ENCODE measurements at regions not wholly inside any gene's neighbourhood (a gene's known extent, or its start where the extent isn't known, plus 50 kb on each side); places are given as distances from the start of the nearest gene placed in this dataset.
"Not testable (repeated sequence)": the region's sequence is repeated elsewhere in the genome, so short reads cannot be mapped to it uniquely, and the experiment has no call there.

DNA sequence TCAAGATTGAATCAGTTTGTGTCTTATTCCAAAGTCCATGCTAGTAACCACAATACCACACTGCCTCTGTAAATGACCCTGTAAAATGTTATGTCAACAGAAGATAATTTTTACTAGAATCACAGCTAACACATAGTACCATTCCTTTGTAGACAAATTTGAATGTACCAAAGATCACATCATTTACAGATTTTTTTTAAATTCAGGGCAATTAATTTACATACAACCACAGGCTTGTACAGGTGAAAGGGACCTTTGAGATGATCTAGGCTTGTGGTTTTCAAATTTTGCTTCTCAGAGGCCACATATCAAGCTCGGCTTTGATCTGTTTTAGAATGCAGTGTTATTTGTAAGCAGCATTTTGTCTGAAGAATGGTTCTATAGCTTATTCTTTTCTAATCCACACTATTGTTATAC, 63.8 kb upstream of the PPM1B start:
- POLR2A ChIA-PET, result no interaction called here
- TF ChIP-seq, protein P1, sequence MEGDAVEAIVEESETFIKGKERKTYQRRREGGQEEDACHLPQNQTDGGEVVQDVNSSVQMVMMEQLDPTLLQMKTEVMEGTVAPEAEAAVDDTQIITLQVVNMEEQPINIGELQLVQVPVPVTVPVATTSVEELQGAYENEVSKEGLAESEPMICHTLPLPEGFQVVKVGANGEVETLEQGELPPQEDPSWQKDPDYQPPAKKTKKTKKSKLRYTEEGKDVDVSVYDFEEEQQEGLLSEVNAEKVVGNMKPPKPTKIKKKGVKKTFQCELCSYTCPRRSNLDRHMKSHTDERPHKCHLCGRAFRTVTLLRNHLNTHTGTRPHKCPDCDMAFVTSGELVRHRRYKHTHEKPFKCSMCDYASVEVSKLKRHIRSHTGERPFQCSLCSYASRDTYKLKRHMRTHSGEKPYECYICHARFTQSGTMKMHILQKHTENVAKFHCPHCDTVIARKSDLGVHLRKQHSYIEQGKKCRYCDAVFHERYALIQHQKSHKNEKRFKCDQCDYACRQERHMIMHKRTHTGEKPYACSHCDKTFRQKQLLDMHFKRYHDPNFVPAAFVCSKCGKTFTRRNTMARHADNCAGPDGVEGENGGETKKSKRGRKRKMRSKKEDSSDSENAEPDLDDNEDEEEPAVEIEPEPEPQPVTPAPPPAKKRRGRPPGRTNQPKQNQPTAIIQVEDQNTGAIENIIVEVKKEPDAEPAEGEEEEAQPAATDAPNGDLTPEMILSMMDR (IDR thresholded peaks at IDR 0.05; ENCODE audit: control extremely low read depth, extremely low read depth, low read depth, missing control alignments), result no peak
- CTCF ChIA-PET, result no interaction called here
- no peak for DNase-seq (ENCODE audit: extremely low spot score)

DNA sequence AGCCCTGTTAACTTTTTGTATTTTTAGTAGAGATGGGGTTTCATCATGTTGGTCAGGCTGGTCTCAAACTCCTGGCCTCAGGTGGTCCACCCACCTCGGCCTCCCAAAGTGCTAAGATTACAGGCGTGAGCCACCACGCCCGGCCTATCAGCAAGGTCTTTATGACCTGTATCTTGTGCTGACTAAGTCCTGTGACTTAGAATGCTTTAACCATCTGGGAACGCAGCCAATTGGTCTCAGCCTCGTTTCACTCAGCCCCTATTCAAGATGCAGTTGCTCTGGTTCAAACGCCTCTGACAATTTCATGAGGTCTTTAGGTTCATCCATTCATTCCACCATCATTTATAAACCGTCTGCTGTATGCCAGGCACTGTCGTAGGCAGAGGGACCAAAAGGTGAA, 62.2 kb upstream of the PPM1B start:
- DNase-seq (ENCODE audit: extremely low spot score); POLR2A ChIA-PET: not testable (repeated sequence)
- CTCF ChIA-PET, result interaction anchor here (1.1 kb wide), 1 partner anchor 15 kb away, joined by 3 read pairs; no protein-coding TSS in a partner anchor

DNA sequence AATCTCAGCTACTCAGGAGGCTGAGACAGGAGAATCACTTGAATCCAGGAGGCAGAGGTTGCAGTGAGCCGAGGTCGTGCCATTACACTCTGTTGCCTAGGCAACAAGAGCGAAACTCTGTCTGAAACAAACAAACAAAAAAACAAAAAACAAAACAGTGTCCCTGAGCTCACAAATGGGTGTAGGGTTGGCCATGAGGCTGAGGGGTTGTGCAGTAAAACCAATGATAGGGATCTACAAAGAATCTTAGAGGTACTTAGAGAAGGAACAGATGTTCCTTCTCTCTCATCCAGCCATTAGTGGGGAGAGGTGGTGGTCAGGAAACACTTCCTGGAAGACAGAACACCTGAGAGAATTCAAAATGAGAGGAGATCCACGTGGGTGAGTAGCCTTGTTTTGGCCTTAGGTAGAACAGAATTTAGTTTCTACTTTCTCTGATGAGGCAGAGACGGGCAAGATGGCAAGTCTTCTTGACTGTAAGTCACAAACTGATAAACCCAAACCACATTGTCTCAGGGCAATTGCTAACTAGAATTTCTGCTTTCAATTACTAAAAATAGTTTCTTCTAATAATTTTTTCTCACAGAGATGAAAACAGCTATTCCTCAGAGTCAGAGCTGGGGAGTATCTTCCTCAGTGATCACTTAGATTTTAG, 61.5 kb upstream of the PPM1B start:
- ChIA-PET POLR2A (no interaction called here), CTCF (interaction anchor here (1.1 to 1.4 kb wide), 2 partner anchors 16 to 372 kb away, joined by 3 to 4 read pairs; no protein-coding TSS in a partner anchor)
- TF ChIP-seq, protein P1 (IDR thresholded peaks at IDR 0.05; ENCODE audit: control extremely low read depth, extremely low read depth, low read depth, missing control alignments), result no peak

DNA sequence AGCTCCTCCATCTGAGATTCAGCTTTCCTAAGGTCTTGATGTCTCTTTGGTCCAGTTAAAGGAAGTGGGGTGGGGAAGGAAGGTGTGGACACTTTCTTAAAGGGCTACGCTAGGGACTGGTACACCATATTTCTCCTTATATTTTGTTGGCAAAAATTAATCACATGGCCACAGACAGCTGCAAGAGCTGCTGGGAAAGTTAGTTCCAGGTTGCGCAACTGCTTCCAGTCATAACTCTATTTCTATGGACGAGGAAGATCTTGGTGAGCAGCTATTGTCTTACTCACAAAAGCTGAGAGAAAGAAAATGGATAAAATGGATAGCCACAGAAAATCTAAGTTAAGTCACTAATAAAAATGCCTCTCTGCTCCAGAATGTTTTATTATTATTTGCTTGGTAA, 60.7 kb upstream of the PPM1B start:
- ChIA-PET POLR2A (no interaction called here), CTCF (interaction anchor here (1.4 kb wide), 2 partner anchors 14 to 371 kb away, joined by 3 to 4 read pairs; no protein-coding TSS in a partner anchor)
- DNase-seq (ENCODE audit: extremely low spot score), result no peak
- TF ChIP-seq, protein P1 (IDR thresholded peaks at IDR 0.05; ENCODE audit: control extremely low read depth, extremely low read depth, low read depth, missing control alignments), result no peak

More for the DNA sequence above, 61.5 kb upstream of the PPM1B start:
- DNase-seq (ENCODE audit: extremely low spot score), result no peak

DNA sequence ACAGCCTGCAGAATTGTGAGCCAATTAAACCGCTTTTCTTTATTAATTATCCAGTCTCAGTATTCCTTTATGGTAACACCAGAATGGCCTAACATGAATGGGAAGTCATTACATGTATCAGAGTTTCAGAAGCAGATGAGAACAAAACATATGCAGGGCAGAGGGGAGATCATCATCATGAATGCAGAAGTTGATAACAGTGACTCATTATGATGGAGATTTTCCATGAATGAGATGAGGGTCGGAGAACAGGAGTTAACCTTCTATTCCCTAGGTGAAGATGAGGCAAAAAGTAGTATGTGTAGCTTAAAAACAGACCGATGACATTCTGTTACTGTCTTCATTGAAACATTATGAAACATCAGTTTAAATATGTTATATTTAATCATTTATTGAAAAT, 59.5 kb upstream of the PPM1B start:
- ChIA-PET CTCF (interaction anchor here (1.4 kb wide), 1 partner anchor 15 kb away, joined by 3 read pairs; no protein-coding TSS in a partner anchor), POLR2A (no interaction called here)
- TF ChIP-seq, protein P1 (IDR thresholded peaks at IDR 0.05; ENCODE audit: control extremely low read depth, extremely low read depth, low read depth, missing control alignments), result no peak
- no peak for DNase-seq (ENCODE audit: extremely low spot score)

DNA sequence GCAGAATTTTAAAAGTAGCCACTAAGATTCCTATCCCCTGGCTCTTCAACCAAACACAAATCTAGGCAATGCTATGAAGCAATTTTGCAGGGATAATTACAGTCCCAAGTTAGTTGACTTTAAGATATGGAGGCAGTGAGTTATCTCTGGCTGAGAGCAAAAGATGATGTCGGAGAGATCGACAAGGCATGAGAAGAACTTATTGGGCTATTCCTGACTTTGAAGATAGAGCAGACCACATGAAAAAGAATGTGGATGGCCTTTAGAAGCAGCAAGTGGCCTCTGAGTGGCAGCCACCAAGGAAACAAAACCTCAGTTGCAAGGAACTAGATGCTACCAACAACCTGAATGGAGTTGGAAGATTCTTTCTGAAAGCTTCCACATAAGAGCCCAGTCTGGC, 58.2 kb upstream of the PPM1B start:
- no peak for DNase-seq (ENCODE audit: extremely low spot score)
- TF ChIP-seq, protein P1 (IDR thresholded peaks at IDR 0.05; ENCODE audit: control extremely low read depth, extremely low read depth, low read depth, missing control alignments), result no peak
- ChIA-PET CTCF (interaction anchor here (2.3 kb wide), 1 partner anchor 13 kb away, joined by 6 read pairs; no protein-coding TSS in a partner anchor), POLR2A (no interaction called here)

DNA sequence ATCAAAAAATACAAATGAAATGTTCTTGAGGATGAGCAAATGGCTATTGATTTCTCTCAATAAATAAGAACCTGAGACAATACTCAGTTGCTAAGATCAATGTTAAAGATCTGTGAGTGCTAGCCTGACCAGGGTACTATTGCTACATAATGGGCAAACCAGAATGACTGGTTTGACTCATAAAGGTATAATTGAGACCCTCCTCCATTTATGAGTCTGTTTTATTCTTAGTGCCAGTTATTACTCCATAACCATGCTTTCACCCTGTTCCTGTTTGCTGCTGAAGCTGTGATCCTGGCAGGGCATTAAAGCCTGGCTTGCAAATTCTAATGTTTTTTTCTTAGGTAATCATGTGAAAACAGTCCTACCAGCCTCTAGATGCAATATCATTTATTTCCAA, 56.6 kb upstream of the PPM1B start:
- CTCF ChIA-PET, result interaction anchor here (1.4 to 2.3 kb wide), 2 partner anchors 15 to 25 kb away, joined by 4 to 6 read pairs; no protein-coding TSS in a partner anchor
- POLR2A ChIA-PET, result no interaction called here
- DNase-seq (ENCODE audit: extremely low spot score), result no peak
- TF ChIP-seq, protein P1 (IDR thresholded peaks at IDR 0.05; ENCODE audit: control extremely low read depth, extremely low read depth, low read depth, missing control alignments), result no peak
